Left ventricle myocardium inferior (tissue), 1 donor: ENCODE measurements at regions not wholly inside any gene's neighbourhood (a gene's known extent, or its start where the extent isn't known, plus 50 kb on each side); places are given as distances from the start of the nearest gene placed in this dataset.
"Not testable (repeated sequence)": the region's sequence is repeated elsewhere in the genome, so short reads cannot be mapped to it uniquely, and the experiment has no call there.

Experiments used
- DNase-seq: peaks from one replicate; pipeline ENCODE4 v3.0.0-alpha.2; 2020
- H3K27ac ChIP-seq: fragments of 200-600 bp; replicated peaks from 2 replicates; pipeline ENCODE4 v1.8.0; 2021
- H3K27me3 ChIP-seq: fragments of 200-600 bp; 2 replicates; pipeline ENCODE4 v1.8.0; 2021; ENCODE audit warnings: low read depth
- H3K36me3 ChIP-seq: fragments of 200-600 bp; 2 replicates; pipeline ENCODE4 v1.8.0; 2021
- H3K4me1 ChIP-seq: fragments of 200-600 bp; 2 replicates; pipeline ENCODE4 v1.8.0; 2021
- H3K4me3 ChIP-seq: fragments of 200-600 bp; 2 replicates; pipeline ENCODE4 v1.8.0; 2021; ENCODE audit warnings: mild to moderate bottlenecking, moderate library complexity
- H3K9me3 ChIP-seq: fragments of 200-600 bp; replicated peaks from 2 replicates; pipeline ENCODE4 v1.8.0; 2021
- intact Hi-C: fragments of 100-400 bp; cut with micrococcal nuclease; formaldehyde crosslinking; loops from one replicate; pipeline ENCODE4 v1.11.0; 2022
- TF ChIP-seq, protein P1 (sequence below): fragments of 200-600 bp; IDR thresholded peaks from 2 replicates; pipeline ENCODE4 v1.8.0; 2021; ENCODE audit warnings: antibody characterized with exemption, mild to moderate bottlenecking, borderline replicate concordance
- donor health status: DM: no; HTN: yes; CAD: no; lungs with severe emphysema.

DNA sequence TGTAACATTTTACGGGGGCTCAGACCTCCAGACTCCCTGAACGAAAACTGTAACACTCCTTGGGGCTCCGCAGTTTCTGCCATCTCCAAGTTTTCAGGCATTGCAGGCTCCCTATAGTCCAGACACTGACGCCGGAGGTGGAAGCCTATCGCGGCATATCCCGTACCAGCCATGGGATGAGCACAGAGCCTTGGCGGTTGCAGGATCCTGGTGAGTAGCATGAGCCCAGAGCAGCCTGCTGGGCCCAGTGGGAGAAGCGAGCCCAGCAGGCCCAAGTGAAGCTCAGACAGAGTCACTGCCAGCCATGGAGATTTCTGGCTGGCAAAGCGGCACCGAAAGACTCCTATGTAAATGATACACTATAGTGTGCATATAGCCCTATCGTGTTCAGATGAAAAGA lies 446.8 kb downstream of the COL11A1 start:
- TF ChIP-seq, protein P1, sequence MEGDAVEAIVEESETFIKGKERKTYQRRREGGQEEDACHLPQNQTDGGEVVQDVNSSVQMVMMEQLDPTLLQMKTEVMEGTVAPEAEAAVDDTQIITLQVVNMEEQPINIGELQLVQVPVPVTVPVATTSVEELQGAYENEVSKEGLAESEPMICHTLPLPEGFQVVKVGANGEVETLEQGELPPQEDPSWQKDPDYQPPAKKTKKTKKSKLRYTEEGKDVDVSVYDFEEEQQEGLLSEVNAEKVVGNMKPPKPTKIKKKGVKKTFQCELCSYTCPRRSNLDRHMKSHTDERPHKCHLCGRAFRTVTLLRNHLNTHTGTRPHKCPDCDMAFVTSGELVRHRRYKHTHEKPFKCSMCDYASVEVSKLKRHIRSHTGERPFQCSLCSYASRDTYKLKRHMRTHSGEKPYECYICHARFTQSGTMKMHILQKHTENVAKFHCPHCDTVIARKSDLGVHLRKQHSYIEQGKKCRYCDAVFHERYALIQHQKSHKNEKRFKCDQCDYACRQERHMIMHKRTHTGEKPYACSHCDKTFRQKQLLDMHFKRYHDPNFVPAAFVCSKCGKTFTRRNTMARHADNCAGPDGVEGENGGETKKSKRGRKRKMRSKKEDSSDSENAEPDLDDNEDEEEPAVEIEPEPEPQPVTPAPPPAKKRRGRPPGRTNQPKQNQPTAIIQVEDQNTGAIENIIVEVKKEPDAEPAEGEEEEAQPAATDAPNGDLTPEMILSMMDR: no peak
- no peaks in the 10 kb centered on the region for H3K36me3 ChIP-seq
- H3K4me1 ChIP-seq: no peaks in the 10 kb centered on the region
- H3K4me3 ChIP-seq: no peak overlapping the region
- peaks cover 21% of the 10 kb centered on the region for H3K9me3 ChIP-seq
- H3K27me3 ChIP-seq: no peaks in the 10 kb centered on the region
- DNase-seq: no peak
- no peak overlapping the region for H3K27ac ChIP-seq
- intact Hi-C loops: no loop called here

DNA sequence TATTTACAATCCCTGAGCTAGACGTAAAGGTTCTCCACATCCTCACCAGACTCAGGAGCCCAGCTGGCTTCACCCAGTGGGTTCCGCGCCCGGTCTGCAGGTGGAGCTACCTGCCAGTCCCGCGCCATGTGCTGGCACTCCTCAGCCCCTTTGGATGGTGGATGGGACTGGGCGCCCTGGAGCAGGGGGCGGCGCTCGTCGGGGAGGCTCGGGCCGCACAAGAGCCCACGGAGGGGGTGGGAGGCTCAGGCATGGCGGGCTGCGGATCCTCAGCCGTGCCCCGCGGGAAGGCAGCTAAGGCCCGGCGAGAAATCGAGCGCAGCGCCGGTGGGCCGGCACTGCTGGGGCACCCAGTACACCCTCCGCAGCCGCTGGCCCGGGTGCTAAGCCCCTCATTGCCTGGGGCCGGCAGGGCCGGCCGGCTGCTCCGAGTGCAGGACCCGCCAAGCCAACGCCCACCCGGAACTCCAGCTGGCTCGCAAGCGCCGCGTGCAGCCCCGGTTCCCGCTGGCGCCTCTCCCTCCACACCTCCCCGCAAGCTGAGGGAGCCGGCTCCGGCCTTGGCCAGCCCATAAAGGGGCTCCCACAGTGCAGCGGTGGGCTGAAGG lies 448.3 kb downstream of the COL11A1 start:
- H3K9me3 ChIP-seq: peaks cover 21% of the 10 kb centered on the region
- H3K4me3 ChIP-seq, H3K27me3 ChIP-seq, DNase-seq, intact Hi-C loops, H3K4me1 ChIP-seq, H3K27ac ChIP-seq, H3K36me3 ChIP-seq: not testable (repeated sequence)

DNA sequence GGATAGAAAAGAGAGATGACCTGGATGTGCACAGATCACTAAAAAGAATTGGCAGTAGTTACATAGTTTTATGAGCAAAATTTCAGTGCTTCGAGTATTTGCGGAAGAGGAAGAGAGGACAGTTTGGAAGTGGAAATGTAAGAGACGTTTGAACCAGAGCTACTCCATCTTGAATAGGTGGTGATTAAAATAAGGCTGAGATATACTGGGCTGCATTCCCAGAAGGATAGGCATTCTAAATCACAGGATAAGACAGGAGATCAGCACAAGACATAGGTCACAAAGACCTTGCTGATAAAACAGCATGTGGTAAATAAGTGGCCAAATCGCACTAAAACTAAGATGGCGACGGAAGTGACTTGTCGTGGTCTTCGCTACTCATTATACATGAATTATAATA lies 453.3 kb downstream of the COL11A1 start:
- Histone ChIP-seq H3K27me3 (no peaks in the 10 kb centered on the region), H3K36me3 (no peaks in the 10 kb centered on the region), H3K27ac (no peak overlapping the region), H3K9me3 (peaks cover 17% of the 10 kb centered on the region), H3K4me1 (no peaks in the 10 kb centered on the region), H3K4me3 (no peak overlapping the region)
- intact Hi-C loops: no loop called here
- TF ChIP-seq, protein P1: no peak
- no peak for DNase-seq

DNA sequence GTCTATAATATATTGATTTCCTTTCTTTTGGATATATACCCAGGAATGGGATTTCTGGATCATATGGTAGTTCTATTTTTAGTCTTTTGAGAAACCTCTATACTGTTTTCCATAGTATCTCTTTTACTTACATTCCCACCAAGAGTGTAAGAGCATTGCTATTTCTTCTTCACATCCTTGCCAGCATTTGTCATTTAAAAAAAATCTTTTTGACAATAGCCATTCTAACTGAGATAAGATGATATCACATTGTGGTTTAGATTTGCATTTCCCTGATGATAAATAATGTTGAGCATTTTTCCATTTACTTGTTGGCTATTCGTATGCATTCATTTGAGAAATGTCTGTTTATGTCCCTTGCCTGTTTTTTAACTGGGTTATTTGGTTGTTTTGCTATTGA lies 467.4 kb downstream of the COL11A1 start:
- Histone ChIP-seq H3K9me3 (no peaks in the 10 kb centered on the region), H3K36me3 (no peaks in the 10 kb centered on the region), H3K4me3 (no peak overlapping the region), H3K4me1 (no peaks in the 10 kb centered on the region), H3K27ac (no peak overlapping the region), H3K27me3 (no peaks in the 10 kb centered on the region)
- DNase-seq: no peak
- TF ChIP-seq, protein P1: no peak
- intact Hi-C loops: no loop called here

DNA sequence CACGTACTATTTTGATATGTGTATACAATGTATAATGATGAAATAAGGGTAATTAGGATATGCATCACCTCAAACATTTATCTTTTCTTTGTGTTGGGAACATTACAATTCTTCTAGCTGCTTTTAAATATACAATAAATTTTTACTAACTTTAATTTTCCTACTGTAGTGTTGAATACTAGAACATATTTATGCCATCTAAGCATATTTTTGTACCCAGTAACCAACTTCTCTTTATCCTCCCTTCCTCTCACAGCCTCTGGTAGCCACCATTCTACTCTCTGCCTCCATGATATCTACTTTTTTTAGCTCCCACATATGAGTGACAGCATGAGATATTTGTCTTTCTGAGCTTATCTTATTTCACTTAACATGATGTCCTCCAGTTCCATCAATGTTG lies 468.0 kb downstream of the COL11A1 start:
- TF ChIP-seq, protein P1: no peak
- no peak for DNase-seq
- H3K36me3 ChIP-seq: no peaks in the 10 kb centered on the region
- intact Hi-C loops: no loop called here
- no peaks in the 10 kb centered on the region for H3K9me3 ChIP-seq
- H3K27ac ChIP-seq: no peak overlapping the region
- H3K4me3 ChIP-seq: no peak overlapping the region
- H3K27me3 ChIP-seq: no peaks in the 10 kb centered on the region
- H3K4me1 ChIP-seq: no peaks in the 10 kb centered on the region

DNA sequence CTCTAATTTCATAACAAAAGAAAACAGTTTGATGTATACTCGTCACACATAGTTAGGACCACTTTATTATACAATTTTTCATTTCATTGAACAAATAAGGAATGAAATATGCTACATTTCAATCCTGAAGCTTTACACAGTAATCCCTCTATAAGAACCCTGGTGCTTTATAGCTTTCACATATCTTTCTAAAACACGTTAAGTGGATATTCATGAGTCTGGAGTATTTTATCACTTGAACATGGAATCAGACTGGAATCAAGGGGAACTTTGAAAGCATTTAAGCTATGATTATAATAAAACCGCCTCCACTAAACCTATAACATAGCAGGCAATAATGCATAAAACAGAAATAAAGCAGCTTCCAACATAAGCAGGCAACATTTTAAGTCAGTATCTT lies 476.6 kb downstream of the COL11A1 start:
- intact Hi-C loops: no loop called here
- Histone ChIP-seq H3K27ac (no peak overlapping the region), H3K4me3 (no peak overlapping the region), H3K36me3 (no peaks in the 10 kb centered on the region), H3K4me1 (no peaks in the 10 kb centered on the region), H3K27me3 (no peaks in the 10 kb centered on the region), H3K9me3 (no peaks in the 10 kb centered on the region)
- TF ChIP-seq, protein P1: no peak
- no peak for DNase-seq
